GM19395 (cell line): ENCODE measurements at regions not wholly inside any gene's neighbourhood (a gene's known extent, or its start where the extent isn't known, plus 50 kb on each side); places are given as distances from the start of the nearest gene placed in this dataset.

Source experiments
- ATAC-seq: cut with Tn5 transposase; IDR thresholded peaks from one replicate; pipeline ENCODE4 v1.9.1; 2021; ENCODE audit warnings: mild to moderate bottlenecking, moderate library complexity; ENCODE audit not compliant: unreplicated experiment

DNA sequence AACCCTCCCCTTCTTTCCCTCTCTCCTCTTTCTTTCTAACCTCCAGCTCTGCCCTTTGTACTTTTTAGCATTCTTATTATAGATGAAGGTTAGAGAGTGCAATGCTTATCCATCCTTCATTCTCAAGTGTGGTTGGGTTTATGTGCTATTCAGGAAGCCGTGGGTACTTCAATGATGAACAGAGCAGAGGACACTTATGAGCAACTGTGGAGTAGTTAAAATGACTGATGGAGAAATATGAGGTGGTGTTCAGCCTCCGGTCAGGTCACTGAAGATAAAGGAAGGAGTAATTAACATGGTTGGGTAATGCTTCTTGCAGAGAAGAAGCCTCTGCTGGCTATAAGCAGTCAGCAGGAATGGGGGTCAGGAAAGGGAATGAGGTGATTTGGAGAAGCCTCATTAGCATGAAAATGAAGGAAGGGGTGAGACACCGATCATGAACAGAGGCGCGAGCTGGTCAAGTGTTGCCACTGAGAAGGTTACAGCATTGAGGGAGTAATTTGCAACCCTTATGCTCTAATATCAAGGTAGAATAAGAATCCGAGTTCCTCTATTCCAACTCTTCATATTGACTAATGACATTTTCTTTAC, 174.7 kb downstream of the LPIN1 start:
- ATAC-seq: no peak

DNA sequence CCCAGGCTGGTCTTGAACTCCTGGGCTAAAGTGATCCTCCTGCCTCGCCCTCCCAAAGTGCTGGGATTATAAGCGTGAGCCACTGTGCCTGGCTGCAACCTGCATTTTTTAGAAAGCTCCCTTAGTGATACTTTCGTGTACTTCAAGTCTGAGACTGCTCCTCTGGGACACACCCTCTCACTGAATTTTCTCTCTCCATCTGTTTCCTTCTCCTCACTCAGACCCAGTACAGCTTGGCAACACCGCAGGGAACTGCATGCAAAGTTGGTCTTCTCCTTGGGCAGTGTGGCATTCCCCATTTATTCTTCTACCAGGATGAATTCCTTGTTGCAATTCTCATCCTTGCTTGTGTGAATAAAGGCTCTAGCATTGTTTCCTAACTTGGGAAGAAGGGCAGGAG, 175.9 kb downstream of the LPIN1 start:
- no peak for ATAC-seq

DNA sequence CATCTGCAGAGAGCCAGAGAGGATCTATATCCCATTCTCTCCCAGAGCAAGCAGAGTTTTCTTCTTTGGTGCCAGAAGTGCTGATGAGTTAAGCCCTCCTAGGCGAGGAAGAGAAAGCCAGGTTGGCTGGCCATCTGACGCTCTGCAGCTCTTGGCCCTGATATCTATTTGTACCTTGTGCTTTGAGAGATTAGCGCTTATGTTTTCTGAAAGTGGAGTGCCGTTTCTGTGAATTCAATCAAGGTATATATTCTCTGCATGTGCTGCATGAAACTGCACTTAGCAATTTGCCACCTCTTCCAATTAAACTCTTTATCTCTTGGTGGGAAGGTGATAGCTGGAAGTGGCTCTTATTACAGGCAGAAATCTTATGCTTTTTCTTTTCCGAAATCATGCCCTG, 177.5 kb downstream of the LPIN1 start:
- no peak for ATAC-seq

DNA sequence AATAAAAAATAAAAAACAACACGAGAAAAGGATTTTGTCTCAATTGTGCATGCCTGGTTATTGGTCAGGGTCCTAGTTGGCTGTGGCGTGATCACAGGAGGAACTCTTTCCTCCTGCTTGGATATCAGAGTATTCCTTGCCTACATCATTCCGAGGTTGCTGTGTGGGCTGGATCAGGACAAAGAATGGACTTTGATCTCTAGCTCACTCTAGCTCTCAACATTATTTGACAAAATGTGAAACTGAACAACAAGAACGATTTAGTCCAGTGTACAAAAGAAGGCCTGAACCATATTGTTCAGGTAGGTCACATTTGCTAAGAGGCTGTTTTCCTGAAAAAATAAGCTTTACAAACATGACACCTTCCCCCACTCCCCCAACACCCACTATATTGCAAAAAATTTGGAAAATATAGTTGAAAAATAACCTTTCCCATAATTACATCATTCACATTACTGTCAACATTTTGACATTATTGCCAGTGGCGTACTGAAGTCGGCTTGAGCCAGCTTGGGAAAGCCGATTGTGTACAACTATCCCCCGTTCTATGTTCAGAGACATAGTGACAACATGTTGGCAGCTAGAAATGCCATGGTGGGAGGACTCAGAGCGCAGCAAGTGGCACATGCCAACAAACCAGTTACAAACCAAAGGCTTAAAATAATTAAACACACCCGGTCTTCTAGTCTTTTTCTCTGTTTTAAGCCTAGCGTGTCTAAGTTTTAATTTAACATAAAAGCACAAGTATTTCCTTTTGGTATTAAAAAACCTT, 179.0 kb downstream of the LPIN1 start:
- no peak for ATAC-seq

DNA sequence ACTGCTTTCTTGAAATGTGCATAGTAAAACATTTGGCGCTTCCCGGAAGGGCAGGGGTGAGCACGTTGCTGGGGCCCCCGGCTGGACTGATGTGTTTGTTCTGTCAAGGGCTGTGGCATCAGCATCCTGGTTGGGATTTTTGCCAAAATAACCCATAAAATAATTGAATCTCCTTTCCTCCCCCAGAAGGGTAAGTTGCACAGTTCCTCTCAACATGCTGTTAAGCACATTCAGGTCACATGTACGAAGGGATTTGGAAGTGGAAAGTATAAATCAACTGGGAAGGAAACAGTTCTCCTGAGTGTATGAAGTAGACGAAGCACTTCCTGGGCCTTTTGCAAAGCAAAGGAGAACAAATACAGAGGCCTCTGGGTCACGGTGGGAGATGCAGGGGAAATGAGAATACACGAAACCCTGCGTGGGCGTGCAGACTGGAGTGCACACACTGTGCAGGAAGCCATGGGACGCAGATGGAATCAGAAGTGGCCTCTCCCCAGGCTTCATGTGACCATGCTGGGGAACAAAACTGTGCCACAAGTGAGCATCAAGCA, 183.9 kb downstream of the LPIN1 start:
- ATAC-seq: no peak

DNA sequence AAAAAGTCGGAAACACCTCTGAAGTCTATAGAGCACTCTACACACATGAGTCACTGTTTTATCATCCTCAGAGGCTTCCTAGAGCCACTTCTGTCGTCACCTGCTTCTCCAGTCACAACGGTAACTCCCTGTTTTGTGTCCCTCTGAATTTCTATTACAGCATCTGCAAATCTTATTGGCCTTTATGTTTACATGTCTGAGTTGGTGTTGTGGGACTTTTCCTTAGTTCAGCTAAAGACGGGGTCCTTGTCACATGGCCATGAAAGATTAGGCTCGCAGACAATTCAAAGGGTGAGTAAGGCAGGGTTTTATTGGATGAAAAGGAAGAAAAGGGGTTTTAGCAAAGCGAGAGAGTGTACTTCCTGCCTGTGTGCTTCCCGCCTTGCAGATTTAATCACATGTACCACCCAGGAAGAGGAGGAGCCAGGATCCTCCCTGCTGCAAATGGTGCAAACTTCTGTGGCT, 185.6 kb downstream of the LPIN1 start:
- no peak for ATAC-seq

DNA sequence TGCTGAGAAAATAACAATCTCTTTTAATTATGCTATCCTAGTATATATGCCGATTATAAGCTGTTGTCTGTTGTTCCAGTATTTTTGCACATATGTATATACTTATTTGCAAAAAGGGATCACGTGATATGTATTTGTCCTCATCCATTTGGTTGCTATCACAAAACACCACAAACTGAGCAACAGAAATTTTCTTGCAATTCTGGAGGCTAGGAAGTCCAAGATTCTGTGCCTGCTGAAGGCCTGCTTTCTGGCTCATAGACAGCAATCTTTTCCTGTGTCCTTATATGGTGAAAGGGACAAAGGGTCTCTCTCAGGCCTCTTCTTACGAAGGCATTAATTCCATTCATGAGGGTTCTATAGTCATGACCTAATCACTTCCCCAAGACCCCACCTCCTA, 186.5 kb downstream of the LPIN1 start:
- ATAC-seq: no peak

DNA sequence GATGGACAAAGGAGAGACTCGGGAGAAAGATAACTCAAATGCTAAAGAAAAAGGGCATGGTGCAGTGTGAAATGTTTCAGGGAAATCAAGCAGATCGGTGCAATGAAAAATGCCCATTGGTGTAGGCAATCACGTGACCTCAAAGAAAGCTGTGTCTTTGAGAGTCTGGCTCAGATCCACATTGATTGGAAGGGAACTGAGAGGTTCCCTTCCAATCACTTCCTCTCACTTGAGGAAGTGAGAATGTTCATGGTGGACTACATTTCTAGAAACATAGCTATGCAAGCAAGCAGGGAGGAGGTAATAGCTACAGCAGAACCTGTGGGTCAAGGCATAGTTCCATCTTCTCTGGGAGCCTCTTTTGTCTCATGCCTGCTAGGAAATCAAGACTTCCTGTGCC, 187.4 kb downstream of the LPIN1 start:
- peak; percentile 93 for ATAC-seq

DNA sequence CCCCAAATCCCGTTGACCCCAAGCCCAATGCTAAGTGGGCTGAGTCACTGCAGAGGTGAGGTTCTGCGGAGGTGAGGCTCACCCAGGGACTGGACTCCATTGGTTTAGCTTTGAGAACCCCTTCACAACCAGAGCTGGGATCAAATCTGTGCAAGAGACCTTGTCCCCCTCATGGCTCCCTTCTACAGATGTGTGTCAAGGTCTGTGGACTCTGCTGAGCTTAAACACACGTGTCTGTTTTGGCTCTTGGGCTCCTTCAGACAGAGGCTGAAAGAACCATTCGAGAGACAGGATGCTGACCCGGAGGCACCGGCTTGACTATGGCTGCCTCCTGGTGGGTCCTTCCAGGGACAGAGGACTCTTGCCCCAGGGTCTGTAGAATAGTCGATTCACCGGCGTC, 190.3 kb downstream of the LPIN1 start:
- no peak for ATAC-seq

DNA sequence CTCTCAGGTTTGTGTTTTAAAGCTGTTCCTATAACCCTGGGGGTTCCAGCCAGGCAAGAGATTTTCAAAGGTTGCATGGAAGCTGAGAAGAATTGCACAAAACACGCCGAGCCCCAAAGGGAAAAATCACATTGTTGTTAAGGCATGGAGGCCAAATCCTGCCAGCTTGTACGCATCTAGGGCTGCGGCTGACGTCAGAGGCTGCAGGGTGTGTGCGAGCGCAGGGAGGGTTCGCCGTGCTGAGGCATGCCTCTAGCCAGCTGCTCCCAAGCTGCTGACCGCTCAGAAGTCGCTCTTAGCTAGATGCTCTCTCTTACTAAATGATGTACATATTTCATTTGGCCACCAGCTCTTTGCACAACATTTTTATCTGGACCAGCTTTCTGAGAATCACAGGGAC, 191.8 kb downstream of the LPIN1 start:
- no peak for ATAC-seq

DNA sequence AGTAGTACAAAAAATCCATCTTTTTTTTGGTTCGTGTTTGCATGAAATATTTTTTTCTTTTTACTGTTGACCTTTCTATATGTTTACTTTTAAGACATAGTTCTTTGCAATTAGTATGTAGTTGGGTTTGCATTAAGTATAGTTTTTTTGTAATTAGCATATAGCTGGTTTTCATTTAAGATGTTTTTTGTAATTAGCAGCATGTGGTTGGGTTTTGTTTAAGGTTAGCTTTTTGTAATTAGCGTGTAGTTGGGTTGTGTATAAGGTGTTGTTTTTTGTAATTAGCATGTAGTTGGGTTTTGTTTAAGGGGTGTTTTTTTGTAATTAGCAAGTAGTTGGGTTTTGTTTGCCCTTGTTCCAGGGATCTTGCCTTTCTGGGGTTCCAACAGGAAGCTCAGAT, 193.1 kb downstream of the LPIN1 start:
- ATAC-seq: no peak

DNA sequence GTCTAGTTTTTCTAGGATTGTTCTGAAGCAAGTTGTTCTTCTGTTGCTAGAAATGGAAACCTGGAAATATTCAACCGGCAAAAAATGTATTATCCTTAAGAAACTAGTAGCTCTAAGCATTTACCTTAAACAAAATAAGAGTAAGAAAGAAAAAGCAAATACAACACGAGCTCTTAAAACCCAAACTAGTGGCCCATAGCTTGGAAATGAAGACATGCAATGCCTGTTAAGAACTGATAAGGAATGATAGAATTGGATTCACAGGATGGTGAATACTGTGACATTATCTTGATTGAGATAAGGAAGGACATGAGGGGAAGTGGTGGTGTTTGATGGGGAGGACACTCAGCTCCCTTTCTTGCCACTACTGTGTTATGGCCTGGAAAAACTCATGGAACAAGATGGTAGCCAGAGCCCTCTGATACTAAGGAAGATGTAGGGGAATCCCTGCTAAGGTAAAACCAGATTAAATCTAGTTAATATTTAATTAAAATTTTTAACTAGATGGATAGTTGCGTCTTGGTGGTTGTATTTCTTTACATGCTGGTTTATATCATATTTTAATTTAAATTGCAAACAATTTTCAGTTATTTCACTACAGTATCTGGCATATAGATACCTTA, 193.8 kb downstream of the LPIN1 start:
- ATAC-seq: no peak

DNA sequence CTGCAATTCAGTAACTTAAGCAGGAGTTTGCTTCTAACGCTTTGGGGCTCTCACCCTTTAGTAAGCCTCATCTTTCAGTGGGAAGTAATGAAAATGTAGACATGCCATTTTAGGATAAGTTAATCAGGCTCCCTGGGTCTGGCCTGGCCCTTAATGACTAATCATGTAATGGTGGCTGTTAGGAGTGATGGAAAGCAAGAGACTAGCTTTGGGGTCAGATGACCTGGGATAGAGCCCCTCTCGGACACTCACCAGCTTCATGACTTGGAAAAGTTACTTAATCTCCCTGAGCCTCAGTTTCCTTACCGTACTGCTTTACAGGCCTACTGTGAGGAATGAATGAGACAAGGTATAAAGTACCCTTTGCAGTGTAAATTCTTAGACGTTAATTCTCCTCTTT, 194.4 kb downstream of the LPIN1 start:
- no peak for ATAC-seq

DNA sequence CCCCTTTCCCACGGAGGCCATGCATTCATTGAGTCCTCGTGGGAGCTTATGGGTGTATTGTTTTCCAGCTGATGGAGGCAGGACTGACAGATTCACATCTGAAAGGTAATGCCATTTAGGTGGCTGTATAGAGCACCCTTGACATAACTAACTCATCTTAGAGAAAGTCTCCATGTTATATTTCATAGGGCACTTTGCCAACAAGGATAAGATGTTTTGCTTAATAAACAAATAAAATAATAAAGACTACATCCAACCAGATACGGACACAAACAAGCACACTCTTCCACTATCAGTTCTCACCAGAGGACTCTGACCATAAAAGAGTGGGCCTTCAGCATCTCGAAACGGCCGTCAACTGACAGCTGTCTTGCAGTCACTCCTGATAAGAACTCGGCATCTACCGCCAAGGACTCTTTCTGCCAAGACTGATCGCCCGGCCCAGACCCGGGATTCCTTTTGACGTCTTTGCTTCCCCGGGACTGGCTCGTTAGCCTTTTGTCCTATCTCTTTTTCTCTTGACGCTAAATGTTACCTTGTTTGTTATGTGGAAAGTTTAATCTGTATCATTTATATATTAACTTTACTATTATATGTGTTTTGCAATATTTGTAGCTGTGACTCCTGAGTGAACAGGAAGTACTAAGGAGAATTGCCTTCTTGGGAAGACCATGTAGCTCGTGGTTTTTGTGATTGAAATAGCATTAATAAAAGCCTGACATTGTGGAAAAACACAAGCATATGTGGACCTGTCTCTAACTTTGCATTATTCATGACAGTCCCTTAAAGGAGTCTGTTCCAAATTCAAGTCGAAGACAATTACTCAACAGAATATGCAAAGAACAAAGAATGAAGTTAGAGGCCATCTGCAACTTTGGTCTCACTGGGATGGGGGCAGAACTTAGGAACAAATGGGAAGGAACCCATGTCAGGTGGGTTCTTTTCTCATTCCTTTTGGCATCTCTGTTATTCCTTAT, 195.1 kb downstream of the LPIN1 start:
- no peak for ATAC-seq

DNA sequence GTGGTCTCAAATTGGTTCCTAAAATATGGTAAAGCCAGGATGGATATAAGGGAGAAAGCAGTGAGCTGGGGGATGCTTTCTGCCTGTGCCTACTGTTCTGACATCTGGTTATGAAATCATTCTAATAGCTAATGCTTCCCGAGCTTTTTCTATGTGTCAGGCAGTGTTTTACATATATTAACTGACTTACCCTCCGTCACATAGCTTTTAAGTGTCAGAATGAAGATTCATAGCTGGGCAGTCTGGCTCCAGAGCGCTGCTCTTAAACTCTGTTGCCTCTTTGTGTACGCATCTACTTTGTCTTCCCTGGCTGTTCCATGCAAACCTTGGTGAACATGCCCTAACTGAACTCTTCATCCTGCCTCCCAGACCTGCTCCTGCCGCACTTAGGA, 195.7 kb downstream of the LPIN1 start:
- no peak for ATAC-seq

DNA sequence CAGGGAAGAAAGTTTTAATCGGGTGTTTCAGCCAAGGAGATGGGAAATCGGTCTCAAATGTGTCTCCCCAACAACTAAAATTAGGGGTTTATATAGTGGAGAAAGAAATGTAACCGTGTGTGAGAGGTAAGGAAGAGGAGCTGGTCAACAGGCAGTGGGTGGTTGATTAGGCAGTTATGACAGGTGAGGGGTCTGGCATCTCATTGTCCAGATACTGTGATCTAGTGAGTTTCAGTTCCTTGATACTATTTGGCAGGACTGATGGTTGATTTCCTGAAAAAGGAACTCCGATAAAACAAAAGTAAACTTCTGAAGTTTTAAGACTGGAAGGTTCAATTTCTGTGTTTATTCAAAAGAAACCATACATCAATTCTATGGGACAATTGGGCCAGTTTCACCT, 197.9 kb downstream of the LPIN1 start:
- no peak for ATAC-seq

DNA sequence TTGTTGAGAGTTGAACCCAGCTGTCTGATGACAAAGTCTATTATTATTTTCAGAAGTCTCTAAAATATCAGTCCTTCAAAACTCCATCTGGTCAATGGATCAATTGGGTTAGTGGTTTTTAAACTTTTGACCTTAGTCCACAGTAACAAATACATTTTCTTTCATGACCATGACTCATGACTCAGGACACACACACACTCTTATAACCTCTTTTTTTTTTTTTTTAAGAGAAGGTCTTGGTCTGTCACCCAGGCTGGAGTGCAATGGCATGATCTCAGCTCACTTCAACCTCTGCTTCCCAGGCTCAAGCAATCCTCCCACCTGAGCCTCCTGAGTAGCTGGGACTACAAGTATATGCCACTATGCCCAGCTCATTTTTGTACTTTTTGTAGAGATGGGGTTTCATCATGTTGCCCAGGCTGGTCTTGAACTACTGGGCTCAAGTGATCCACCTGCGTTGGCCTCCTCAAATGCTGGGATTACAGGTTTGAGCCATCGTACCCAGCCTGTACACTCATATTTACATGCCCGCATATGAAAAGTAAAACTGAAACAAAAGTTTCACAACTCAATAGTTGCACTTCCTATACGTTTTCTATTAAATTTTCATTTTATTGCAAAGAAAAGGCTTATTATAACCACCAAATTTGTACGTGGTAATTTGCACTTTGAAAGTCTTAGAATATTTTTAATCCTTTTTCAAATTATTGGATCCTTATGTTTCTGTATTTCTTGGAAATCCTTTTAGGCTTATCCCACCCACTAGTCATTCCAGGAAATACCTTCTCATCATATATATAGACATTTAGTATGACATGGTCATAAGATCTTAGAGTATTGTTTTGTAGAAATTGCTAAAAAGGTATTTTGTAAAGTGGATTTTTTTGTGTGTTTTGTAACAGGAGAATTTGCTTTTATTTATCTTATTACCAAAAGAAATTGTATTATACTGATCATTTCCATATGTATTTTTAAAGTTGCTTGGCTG, 199.0 kb downstream of the LPIN1 start:
- ATAC-seq: peak; percentile 98

DNA sequence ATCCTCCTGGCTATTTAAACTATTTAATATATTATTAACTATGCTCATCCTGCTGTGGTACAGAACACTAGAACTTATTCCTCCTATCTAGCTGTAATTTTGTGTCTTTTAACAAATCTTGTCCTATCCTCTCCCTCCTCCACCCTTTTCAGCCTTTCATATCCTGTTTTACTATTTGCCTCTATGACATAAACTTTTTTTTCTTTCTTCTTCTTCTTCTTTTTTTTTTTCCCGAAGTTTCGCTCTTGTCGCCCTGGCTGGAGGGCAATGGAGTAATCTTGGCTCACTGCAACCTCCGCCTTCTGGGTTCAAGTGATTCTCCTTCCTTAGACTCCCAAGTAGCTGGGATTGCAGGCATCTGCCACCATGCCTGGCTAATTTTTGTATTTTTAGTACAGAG, 201.5 kb downstream of the LPIN1 start:
- ATAC-seq: no peak

DNA sequence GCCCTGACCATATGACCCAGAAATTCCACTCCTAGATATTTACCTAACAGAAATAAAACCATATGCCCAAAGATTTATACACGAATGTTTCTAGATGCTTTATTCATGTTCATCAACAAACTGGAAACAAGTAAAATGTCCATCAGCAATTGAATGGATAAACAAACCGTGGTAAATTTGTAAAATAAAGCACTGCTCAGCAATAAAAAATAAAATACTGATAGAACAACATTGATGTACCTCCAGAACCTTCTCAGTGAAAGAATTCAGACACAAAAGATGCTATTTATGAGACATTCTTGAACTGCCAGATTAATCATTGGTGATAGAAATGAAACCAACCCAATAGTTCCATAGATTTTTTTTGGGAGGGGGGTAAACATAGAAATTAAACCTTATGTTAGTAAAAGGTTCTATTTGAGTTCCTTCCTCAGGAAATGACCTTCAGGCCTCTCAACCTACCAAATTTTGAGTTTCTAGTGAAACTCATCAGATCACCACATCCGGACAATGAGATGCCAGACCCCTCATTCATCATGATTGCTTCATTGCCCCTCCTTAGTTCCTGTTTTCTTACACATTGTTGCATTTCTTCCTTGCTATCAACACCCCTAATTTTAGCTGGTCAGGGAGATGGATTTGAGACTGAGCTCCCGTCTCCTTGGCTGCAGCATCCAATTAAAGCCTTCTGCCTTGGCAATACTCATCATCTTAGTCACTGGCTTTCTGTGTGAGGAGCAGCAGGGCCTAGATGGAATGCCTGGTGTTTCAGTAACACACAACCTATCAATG, 203.5 kb downstream of the LPIN1 start:
- no peak for ATAC-seq
